Glutamatergic neuron (in vitro differentiated cells): ENCODE measurements at regions not wholly inside any gene's neighbourhood (a gene's known extent, or its start where the extent isn't known, plus 50 kb on each side); places are given as distances from the start of the nearest gene placed in this dataset.

Source experiments
- DNase-seq: peaks from one replicate; pipeline ENCODE4 v3.0.0; 2022
- H3K27ac Mint-ChIP-seq: one replicate; pipeline ENCODE4 v1.8.0; 2020; ENCODE audit warnings: mild to moderate bottlenecking, mixed read lengths, inconsistent platforms; ENCODE audit not compliant: unreplicated experiment
- H3K27me3 Mint-ChIP-seq: one replicate; pipeline ENCODE4 v1.8.0; 2020; ENCODE audit warnings: mild to moderate bottlenecking, moderate library complexity, mixed read lengths, inconsistent platforms; ENCODE audit not compliant: unreplicated experiment
- H3K36me3 Mint-ChIP-seq: one replicate; pipeline ENCODE4 v1.8.0; 2020; ENCODE audit warnings: mild to moderate bottlenecking, mixed read lengths, inconsistent platforms; ENCODE audit not compliant: unreplicated experiment
- H3K4me1 Mint-ChIP-seq: one replicate; pipeline ENCODE4 v1.8.0; 2020; ENCODE audit warnings: mild to moderate bottlenecking, low read depth, mixed read lengths, inconsistent platforms; ENCODE audit not compliant: unreplicated experiment
- H3K4me3 Mint-ChIP-seq: one replicate; pipeline ENCODE4 v1.8.0; 2020; ENCODE audit warnings: mild to moderate bottlenecking, mixed read lengths, inconsistent platforms; ENCODE audit not compliant: unreplicated experiment
- H3K9me3 Mint-ChIP-seq: one replicate; pipeline ENCODE4 v1.8.0; 2020; ENCODE audit warnings: mild to moderate bottlenecking, moderate library complexity, mixed read lengths, inconsistent platforms; ENCODE audit not compliant: unreplicated experiment
- TF ChIP-seq, protein P1 (sequence below): fragments of 200-600 bp; sonication (generic); IDR thresholded peaks from one replicate; pipeline ENCODE4 v1.5.0; 2021; ENCODE audit not compliant: partially characterized antibody, unreplicated experiment

DNA sequence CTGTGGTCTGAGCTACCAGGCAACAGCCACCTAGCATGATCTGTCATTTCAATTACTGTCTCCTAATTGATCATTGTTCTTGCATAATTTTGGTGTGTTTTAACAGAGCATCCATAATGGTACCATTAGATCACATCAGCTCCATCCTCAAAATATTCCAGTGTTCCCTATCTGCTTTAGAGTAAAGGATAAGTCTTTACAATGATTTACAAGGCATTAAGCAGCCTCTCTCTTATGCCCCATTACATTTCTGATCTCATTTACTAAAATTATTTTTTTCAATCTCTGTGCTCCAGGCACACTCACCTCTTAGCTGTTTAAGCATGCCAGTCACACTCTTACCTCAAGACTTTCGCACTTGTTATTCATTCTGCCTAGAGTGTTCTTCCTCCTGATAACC is 389.9 kb upstream of the PTPRD start:
- Mint-ChIP-seq H3K4me3 (no peak overlapping the region), H3K4me1 (peaks cover 3% of the 10 kb centered on the region), H3K9me3 (no peaks in the 10 kb centered on the region), H3K27me3 (no peaks in the 10 kb centered on the region), H3K27ac (peak overlapping the region; percentile 9), H3K36me3 (no peaks in the 10 kb centered on the region)
- TF ChIP-seq, protein P1, sequence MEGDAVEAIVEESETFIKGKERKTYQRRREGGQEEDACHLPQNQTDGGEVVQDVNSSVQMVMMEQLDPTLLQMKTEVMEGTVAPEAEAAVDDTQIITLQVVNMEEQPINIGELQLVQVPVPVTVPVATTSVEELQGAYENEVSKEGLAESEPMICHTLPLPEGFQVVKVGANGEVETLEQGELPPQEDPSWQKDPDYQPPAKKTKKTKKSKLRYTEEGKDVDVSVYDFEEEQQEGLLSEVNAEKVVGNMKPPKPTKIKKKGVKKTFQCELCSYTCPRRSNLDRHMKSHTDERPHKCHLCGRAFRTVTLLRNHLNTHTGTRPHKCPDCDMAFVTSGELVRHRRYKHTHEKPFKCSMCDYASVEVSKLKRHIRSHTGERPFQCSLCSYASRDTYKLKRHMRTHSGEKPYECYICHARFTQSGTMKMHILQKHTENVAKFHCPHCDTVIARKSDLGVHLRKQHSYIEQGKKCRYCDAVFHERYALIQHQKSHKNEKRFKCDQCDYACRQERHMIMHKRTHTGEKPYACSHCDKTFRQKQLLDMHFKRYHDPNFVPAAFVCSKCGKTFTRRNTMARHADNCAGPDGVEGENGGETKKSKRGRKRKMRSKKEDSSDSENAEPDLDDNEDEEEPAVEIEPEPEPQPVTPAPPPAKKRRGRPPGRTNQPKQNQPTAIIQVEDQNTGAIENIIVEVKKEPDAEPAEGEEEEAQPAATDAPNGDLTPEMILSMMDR, result no peak
- DNase-seq, result no peak

DNA sequence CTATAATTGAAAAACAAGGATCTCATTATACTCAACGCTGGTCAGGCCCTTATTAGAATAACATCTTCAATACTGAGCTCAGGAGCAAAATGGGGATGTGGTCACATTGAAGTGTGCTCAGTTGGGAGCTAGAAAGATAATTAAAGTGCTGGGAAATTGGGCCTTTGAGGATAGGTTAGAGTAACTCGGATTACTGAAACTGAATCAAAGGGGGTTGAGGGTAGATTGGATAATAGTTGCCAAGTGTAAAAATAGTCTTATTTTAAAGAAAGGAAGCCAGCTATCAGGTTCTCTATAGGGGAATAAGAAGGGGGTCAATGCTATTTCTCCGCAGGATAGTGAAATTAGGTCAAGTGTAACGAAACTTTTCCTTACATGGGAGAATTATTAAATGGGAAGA is 391.0 kb upstream of the PTPRD start:
- Mint-ChIP-seq H3K4me3 (no peak overlapping the region), H3K27me3 (no peaks in the 10 kb centered on the region), H3K27ac (no peak overlapping the region), H3K36me3 (no peaks in the 10 kb centered on the region), H3K9me3 (no peaks in the 10 kb centered on the region), H3K4me1 (peaks cover 3% of the 10 kb centered on the region)
- TF ChIP-seq, protein P1, result no peak
- no peak for DNase-seq

DNA sequence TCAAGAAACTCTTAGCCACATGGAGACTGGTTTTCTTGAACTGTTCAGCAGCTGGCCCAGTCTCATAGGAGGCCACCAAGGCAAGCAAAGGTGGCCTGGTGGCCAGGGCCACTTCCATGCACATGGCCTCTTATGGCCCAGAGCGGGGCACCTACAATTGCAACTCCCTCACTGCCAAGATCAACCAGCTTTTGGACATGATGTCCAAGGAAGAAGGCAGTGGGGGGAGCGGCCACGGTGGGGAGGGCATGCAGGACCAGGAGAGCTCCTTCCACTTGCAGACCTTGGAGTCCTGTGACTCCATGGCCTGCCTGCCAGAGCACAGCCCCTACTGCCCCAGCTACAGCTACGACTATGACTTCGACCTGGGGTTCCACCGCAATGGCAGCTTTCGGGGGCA is 398.9 kb upstream of the PTPRD start:
- H3K4me3 Mint-ChIP-seq, result no peak overlapping the region
- no peaks in the 10 kb centered on the region for H3K4me1 Mint-ChIP-seq
- H3K27me3 Mint-ChIP-seq, result no peaks in the 10 kb centered on the region
- peaks cover 2% of the 10 kb centered on the region for H3K9me3 Mint-ChIP-seq
- no peak overlapping the region for H3K27ac Mint-ChIP-seq
- peaks cover 6% of the 10 kb centered on the region for H3K36me3 Mint-ChIP-seq
- TF ChIP-seq, protein P1, result no peak
- no peak for DNase-seq

DNA sequence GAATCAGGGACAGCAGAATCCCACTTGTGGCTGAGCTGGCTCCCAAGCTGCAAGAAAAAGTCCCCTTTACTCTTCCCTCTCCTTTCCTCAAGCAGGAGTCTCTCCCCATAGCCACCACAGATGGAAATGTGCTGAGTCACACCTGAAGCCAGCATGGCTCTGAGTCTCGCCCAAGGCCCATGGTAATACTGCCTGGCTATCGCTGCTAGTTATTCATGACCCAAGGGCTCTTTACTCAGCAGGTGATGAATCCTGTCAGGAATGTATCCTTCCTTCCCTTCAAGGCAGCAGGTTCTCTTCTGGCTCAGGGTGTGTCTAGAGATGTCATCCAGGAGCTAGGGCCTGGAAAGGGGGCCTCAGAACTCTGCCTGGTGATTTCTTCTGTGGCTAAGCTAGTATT is 403.3 kb upstream of the PTPRD start:
- Mint-ChIP-seq H3K4me3 (no peak overlapping the region), H3K36me3 (peaks cover 6% of the 10 kb centered on the region), H3K27me3 (no peaks in the 10 kb centered on the region), H3K4me1 (no peaks in the 10 kb centered on the region), H3K27ac (no peak overlapping the region), H3K9me3 (peaks cover 5% of the 10 kb centered on the region)
- TF ChIP-seq, protein P1, result no peak
- no peak for DNase-seq

DNA sequence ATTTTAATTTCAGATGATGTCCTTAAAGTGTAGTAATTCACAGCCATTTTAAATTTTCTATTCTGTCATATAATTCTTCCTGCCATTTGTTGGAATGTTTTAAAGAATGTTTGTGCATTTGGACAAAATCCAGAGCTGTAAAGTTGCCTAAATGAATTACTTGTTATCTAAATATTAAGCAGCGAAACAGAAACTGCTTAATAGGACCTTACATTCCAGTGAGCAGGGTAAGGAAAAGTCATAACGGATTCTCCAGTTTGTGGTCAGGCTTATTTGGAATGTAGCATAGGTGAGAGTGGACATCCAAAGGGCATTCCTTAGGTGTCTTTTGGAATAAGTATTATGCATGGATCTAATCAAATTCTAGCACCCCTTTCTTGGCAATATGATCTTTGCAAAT is 410.4 kb upstream of the PTPRD start:
- no peaks in the 10 kb centered on the region for H3K27me3 Mint-ChIP-seq
- TF ChIP-seq, protein P1, result no peak
- no peak for DNase-seq
- H3K36me3 Mint-ChIP-seq, result no peaks in the 10 kb centered on the region
- H3K27ac Mint-ChIP-seq, result no peak overlapping the region
- H3K4me1 Mint-ChIP-seq, result peaks cover 4% of the 10 kb centered on the region
- H3K4me3 Mint-ChIP-seq, result no peak overlapping the region
- peaks cover 2% of the 10 kb centered on the region for H3K9me3 Mint-ChIP-seq
